GM13977 (cell line): ENCODE measurements at regions not wholly inside any gene's neighbourhood (a gene's known extent, or its start where the extent isn't known, plus 50 kb on each side); places are given as distances from the start of the nearest gene placed in this dataset.

Experiments
- DNase-seq: peaks from one replicate; pipeline ENCODE4 v3.0.0; 2012; ENCODE audit warnings: low spot score
- CTCF ChIP-seq: IDR thresholded peaks from 2 replicates; pipeline ENCODE4 v1.5.1; 2012; ENCODE audit warnings: mild to moderate bottlenecking, control low read depth; ENCODE audit not compliant: insufficient read depth; ENCODE audit errors: extremely low read depth, missing control alignments
- in situ Hi-C: fragments of 300-500 bp; cut with MboI; formaldehyde crosslinking; loops from one replicate; pipeline ENCODE4 v1.12.0; 2022; ENCODE audit warnings: low sequenced_read_pairs, low pct_unique_long_range_greater_than_20kb, mixed read lengths, inconsistent platforms; ENCODE audit not compliant: unreplicated experiment

GRCh38 chr12:92608151-92609091 lies 94.4 kb upstream of the PLEKHG7 start:
- TF ChIP-seq CTCF, result peak; percentile 50
- peak; percentile 8 for DNase-seq
- in situ Hi-C loops, result no loop called here

- TF ChIP-seq CTCF, result no peak
- no peak for DNase-seq
- in situ Hi-C loops, result no loop called here
Measured at GRCh38 chr12:92606956-92607355, 95.8 kb upstream of the PLEKHG7 start.

- no peak for DNase-seq
- TF ChIP-seq CTCF, result no peak
- in situ Hi-C loops, result no loop called here
Measured at GRCh38 chr12:92605621-92606170, 97.1 kb upstream of the PLEKHG7 start.

- TF ChIP-seq CTCF, result no peak
- in situ Hi-C loops, result no loop called here
- no peak for DNase-seq
Measured at GRCh38 chr12:92604786-92605185, 98.0 kb upstream of the PLEKHG7 start.

- in situ Hi-C loops, result no loop called here
- TF ChIP-seq CTCF, result peak; percentile 12
- DNase-seq, result no peak
Measured at GRCh38 chr12:92603741-92604432, 98.9 kb upstream of the PLEKHG7 start.

- DNase-seq, result no peak
- in situ Hi-C loops, result no loop called here
- no peak for TF ChIP-seq CTCF
Measured at GRCh38 chr12:92602930-92603623, 99.7 kb upstream of the PLEKHG7 start.
